Transverse colon (tissue), 4 donors: ENCODE measurements at regions not wholly inside any gene's neighbourhood (a gene's known extent, or its start where the extent isn't known, plus 50 kb on each side); places are given as distances from the start of the nearest gene placed in this dataset.

Experiments
- DNase-seq: peaks from one replicate; pipeline ENCODE4 v3.0.0-alpha.2; 2019
- H3K27ac ChIP-seq, 4 donors: fragments of 200-600 bp; sonication (generic); 2 replicates each; pipeline ENCODE4 v1.5.1; 2016 to 2018; ENCODE audit warnings: inconsistent platforms in 4 of 4
- H3K27me3 ChIP-seq: fragments of 200-600 bp; sonication (generic); 2 replicates; pipeline ENCODE4 v1.5.1; 2017; ENCODE audit warnings: inconsistent platforms
- H3K36me3 ChIP-seq, 4 donors: fragments of 200-600 bp; sonication (generic); 2 replicates each; pipeline ENCODE4 v1.5.1; 2017 to 2019; ENCODE audit warnings: inconsistent platforms in 4 of 4
- H3K4me1 ChIP-seq, 4 donors: fragments of 200-600 bp; sonication (generic); 2 replicates each; pipeline ENCODE4 v1.5.1; 2017 to 2020; ENCODE audit warnings: inconsistent platforms in 4 of 4
- H3K4me3 ChIP-seq, 4 donors: fragments of 200-600 bp; sonication (generic); 1 replicate in 1 of 4; 2 replicates in 3 of 4; pipeline versions ENCODE4 v1.5.1 to v1.6.1; 2017 to 2019; ENCODE audit warnings: inconsistent platforms in 4 of 4
- H3K9me3 ChIP-seq, 2 donors: fragments of 200-600 bp; sonication (generic); 2 replicates each; pipeline ENCODE4 v1.5.1; 2017 to 2019; ENCODE audit warnings: inconsistent platforms in 2 of 2
- EP300 ChIP-seq: sonication (generic); formaldehyde crosslinking; IDR thresholded peaks from one replicate; pipeline ENCODE4 v1.6.1; 2017; ENCODE audit warnings: antibody characterized with exemption, low read depth
- POLR2A ChIP-seq: fragments of 450-650 bp; IDR thresholded peaks from one replicate; pipeline ENCODE4 v1.6.1; 2016; ENCODE audit warnings: antibody characterized with exemption, mild to moderate bottlenecking, moderate library complexity
- POLR2AphosphoS5 ChIP-seq, 3 donors: sonication (generic); formaldehyde crosslinking; IDR thresholded peaks; one replicate each; pipeline ENCODE4 v1.6.1; 2016; ENCODE audit warnings: antibody characterized with exemption in 3 of 3
- WGBS, 2 donors: methylation state at CpG; one replicate each; pipeline ENCODE4 v1.1.5; 2018; ENCODE audit warnings: low coverage in 1 of 2; 5-methylcytosine and 5-hydroxymethylcytosine counted together
- in situ Hi-C, 4 donors: fragments of 200-750 bp; cut with MboI; loops; one replicate each; pipeline versions ENCODE4 v1.15.0 to v1.15.1; 2017; ENCODE audit warnings: low sequenced_read_pairs in 3 of 4, low pct_ligation_motif_present in 1 of 4, low pct_unique_long_range_greater_than_20kb in 1 of 4
- intact Hi-C: fragments of 100-400 bp; cut with DNase I; formaldehyde crosslinking; loops from one replicate; pipeline ENCODE4 v1.15.1; 2023; ENCODE audit warnings: low total_unique reads
- TF ChIP-seq, protein P1 (sequence below), 5 experiments: fragments of 200-600 bp in 3 of 5; fragments of 450-650 bp in 2 of 5; sonication (generic) in 3 of 5; IDR thresholded peaks; 1 replicate in 2 of 5; 2 replicates in 3 of 5; pipeline ENCODE4 v1.5.1; 2016 to 2017; ENCODE audit warnings: antibody characterized with exemption in 5 of 5, inconsistent platforms in 3 of 5, mild to moderate bottlenecking in 2 of 5, moderate library complexity in 1 of 5

DNA sequence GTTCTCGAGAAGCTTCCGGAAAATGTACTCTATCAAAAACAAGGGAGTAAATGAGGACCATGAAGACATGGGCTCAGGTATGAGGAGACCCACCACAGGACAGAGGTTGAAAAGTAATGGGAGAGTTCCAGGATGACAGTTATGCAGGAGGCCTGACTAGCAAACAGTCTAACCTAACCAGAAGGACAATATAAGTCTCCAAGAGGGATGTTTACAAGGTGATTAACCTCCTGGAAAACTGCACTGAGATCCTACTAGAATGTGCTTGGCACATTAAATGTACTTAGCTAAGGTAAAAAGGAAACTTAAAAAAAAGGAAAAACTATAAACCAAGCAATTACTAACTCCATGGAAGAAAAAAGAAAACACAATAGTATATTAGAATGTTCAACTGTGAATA is 258.3 kb downstream of the KLF5 start:
- DNase-seq: no peak
- no peak overlapping the region for H3K4me3 ChIP-seq
- TF ChIP-seq POLR2A (no peak), EP300 (no peak), POLR2AphosphoS5 (IDR thresholded peaks at IDR 0.05) (no peak)
- TF ChIP-seq, protein P1, sequence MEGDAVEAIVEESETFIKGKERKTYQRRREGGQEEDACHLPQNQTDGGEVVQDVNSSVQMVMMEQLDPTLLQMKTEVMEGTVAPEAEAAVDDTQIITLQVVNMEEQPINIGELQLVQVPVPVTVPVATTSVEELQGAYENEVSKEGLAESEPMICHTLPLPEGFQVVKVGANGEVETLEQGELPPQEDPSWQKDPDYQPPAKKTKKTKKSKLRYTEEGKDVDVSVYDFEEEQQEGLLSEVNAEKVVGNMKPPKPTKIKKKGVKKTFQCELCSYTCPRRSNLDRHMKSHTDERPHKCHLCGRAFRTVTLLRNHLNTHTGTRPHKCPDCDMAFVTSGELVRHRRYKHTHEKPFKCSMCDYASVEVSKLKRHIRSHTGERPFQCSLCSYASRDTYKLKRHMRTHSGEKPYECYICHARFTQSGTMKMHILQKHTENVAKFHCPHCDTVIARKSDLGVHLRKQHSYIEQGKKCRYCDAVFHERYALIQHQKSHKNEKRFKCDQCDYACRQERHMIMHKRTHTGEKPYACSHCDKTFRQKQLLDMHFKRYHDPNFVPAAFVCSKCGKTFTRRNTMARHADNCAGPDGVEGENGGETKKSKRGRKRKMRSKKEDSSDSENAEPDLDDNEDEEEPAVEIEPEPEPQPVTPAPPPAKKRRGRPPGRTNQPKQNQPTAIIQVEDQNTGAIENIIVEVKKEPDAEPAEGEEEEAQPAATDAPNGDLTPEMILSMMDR (IDR thresholded peaks at IDR 0.05): no peak
- peaks cover 0 to 3% (median 0%) of the 10 kb centered on the region in 4 donors for H3K36me3 ChIP-seq
- peak overlapping the region in 2 of 4 donors; percentile 16 to 40 for H3K27ac ChIP-seq
- H3K27me3 ChIP-seq: no peaks in the 10 kb centered on the region
- in situ Hi-C loops (no loop called here), intact Hi-C loops (no loop called here)
- WGBS, 2 donors: 85 to 93% methylated on average over 2 of the region's 2 CpGs
- peaks cover 0 to 8% (median 5%) of the 10 kb centered on the region in 4 donors for H3K4me1 ChIP-seq
- peaks cover 7 to 14% of the 10 kb centered on the region in 2 donors for H3K9me3 ChIP-seq

DNA sequence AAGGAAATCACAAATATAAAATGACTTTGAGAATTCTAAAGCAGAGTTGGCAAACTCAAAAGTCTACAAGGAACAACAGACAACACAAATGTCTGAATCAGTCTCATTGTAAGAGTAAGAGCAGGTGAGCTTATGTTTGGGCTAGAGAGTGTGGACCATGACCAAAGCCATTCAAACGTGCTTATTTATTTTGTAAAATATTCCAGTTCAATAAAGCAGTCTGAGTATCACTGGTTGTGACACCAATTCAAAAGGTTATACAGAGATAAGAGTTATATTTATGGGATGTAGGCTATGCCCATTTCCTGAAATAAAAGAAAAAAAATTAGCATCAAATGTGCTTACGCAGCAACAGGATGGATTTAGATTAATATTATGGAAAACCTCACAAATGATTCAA is 251.6 kb downstream of the KLF5 start:
- TF ChIP-seq, protein P1 (IDR thresholded peaks at IDR 0.05): no peak
- TF ChIP-seq EP300 (no peak), POLR2A (no peak)
- 43 to 45% methylated on average over 2 of the region's 2 CpGs for WGBS, 2 donors
- peaks cover 0 to 3% (median 0%) of the 10 kb centered on the region in 4 donors for H3K36me3 ChIP-seq
- in situ Hi-C loops (no loop called here), intact Hi-C loops (no loop called here)
- no peaks in the 10 kb centered on the region for H3K27me3 ChIP-seq
- H3K9me3 ChIP-seq: peaks cover 7 to 14% of the 10 kb centered on the region in 2 donors
- peaks cover 4 to 39% (median 12%) of the 10 kb centered on the region in 4 donors for H3K4me1 ChIP-seq
- no peak overlapping the region for H3K4me3 ChIP-seq
- H3K27ac ChIP-seq: peak overlapping the region; percentile 57 to 75 (median 72)
- DNase-seq: no peak

DNA sequence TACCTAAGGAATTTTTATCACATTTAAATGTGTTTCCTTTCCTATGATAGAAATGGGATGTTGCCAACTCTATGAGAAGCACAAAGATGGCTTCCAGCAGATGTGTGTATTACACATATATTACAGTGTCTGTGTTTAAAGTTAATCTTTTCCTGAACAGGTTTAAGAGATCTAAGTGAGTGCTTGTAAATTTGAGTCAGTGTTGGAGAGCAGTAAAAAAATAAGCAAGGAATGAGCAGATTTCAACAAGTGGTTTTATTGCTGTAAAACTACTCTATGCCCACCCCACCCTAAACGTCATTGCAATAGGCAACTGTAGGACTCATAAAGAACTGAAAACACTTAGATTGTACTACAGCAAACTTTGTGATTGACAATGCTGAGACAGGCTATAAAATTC is 248.7 kb downstream of the KLF5 start:
- no peaks in the 10 kb centered on the region for H3K9me3 ChIP-seq
- H3K4me1 ChIP-seq: peaks cover 4 to 39% (median 12%) of the 10 kb centered on the region in 4 donors
- DNase-seq: peak; percentile 34
- intact Hi-C loops (no loop called here), in situ Hi-C loops (no loop called here)
- no peaks in the 10 kb centered on the region for H3K27me3 ChIP-seq
- no peak overlapping the region for H3K4me3 ChIP-seq
- H3K27ac ChIP-seq: peak overlapping the region; percentile 71 to 75 (median 72)
- no peak for TF ChIP-seq POLR2A
- TF ChIP-seq POLR2AphosphoS5 (IDR thresholded peaks at IDR 0.05): peak in 2 of 3 donors; percentile 43 to 81
- no peak for TF ChIP-seq EP300
- TF ChIP-seq, protein P1 (IDR thresholded peaks at IDR 0.05): no peak
- 0 to 24% methylated on average over 1 of the region's 1 CpG for WGBS, 2 donors
- no peaks in the 10 kb centered on the region for H3K36me3 ChIP-seq

DNA sequence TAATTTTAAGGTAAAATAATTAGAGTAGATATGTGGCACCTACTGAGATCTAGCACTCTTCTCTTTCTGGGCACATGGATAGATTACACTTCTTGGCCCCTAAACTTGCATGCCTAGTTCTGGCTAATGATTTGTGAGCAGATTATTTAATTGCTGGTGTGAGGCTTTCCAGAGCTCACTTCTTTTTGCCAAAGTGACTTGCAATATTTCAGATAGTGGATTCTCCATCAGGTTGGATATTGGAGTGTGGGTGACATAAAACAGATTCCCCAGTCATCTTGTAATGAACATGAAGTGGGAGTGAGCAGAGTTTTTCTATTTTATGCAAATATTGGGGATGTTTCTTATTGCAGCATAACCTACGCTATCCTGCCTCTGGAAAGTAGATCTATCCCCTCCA is 247.9 kb downstream of the KLF5 start:
- Histone ChIP-seq H3K27ac (peak overlapping the region; percentile 68 to 75 (median 72)), H3K27me3 (no peaks in the 10 kb centered on the region), H3K4me3 (no peak overlapping the region), H3K36me3 (no peaks in the 10 kb centered on the region), H3K9me3 (no peaks in the 10 kb centered on the region), H3K4me1 (peaks cover 4 to 39% (median 12%) of the 10 kb centered on the region in 4 donors)
- intact Hi-C loops: no loop called here
- no peak for TF ChIP-seq POLR2A
- TF ChIP-seq, protein P1 (IDR thresholded peaks at IDR 0.05): no peak
- TF ChIP-seq POLR2AphosphoS5 (IDR thresholded peaks at IDR 0.05): peak in 2 of 3 donors; percentile 25 to 33
- TF ChIP-seq EP300: no peak
- in situ Hi-C loops: no loop called here
- WGBS, 2 donors: 82 to 90% methylated on average over 1 of the region's 1 CpG
- DNase-seq: no peak
